ENCODE measurements at regions not wholly inside any gene's neighbourhood (a gene's known extent, or its start where the extent isn't known, plus 50 kb on each side); places are given as distances from the start of the nearest gene placed in this dataset.

DNA sequence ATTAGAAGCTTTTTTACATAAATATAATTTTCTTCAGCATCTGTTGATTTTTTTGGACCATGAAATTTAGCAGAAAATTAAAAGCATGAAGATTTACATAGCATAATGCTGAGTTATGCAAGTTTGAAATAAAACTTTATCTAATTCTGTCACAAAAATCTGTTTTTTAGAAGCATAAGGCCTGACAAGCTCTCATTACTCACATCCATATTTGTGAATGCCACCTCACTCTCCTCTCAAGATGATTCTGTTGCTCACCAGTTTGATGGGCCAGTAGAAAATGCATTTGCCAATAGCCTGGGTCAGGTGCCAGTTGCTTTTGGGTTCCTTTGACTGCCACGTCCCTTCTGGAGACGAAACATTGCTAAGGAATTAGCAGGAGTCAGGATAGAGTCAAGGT is 181.5 kb upstream of the ATP2B1 start:
- FAIRE-seq (no peak), DNase-seq (ENCODE audit: low read depth) (no peak)
- H3K9ac ChIP-seq (ENCODE audit: low read length): no peak overlapping the region
- H2AFZ ChIP-seq (ENCODE audit: low read depth, low read length): no peak overlapping the region
- H3K27me3 ChIP-seq (ENCODE audit: insufficient read depth, low read length): no peaks in the 10 kb centered on the region
- H3K27ac Mint-ChIP-seq (ENCODE audit: unreplicated experiment): no peak overlapping the region
- no peak overlapping the region for H3K4me3 Mint-ChIP-seq (ENCODE audit: unreplicated experiment)
- H3K9me3 ChIP-seq (ENCODE audit: insufficient read depth, low read depth, low read length): no peaks in the 10 kb centered on the region
- no peaks in the 10 kb centered on the region for H3K36me3 Mint-ChIP-seq (ENCODE audit: low read depth, unreplicated experiment)
- H3K4me1 Mint-ChIP-seq (ENCODE audit: low read depth, unreplicated experiment): peaks cover 7% of the 10 kb centered on the region
- H3K4me2 ChIP-seq (ENCODE audit: low read length): no peak overlapping the region
- no peak overlapping the region for H3K27ac ChIP-seq (ENCODE audit: low read depth, low read length)
- no peak for TF ChIP-seq EZH2 (IDR thresholded peaks at IDR 0.05; ENCODE audit: insufficient read depth, low read length)
- TF ChIP-seq, protein P1, sequence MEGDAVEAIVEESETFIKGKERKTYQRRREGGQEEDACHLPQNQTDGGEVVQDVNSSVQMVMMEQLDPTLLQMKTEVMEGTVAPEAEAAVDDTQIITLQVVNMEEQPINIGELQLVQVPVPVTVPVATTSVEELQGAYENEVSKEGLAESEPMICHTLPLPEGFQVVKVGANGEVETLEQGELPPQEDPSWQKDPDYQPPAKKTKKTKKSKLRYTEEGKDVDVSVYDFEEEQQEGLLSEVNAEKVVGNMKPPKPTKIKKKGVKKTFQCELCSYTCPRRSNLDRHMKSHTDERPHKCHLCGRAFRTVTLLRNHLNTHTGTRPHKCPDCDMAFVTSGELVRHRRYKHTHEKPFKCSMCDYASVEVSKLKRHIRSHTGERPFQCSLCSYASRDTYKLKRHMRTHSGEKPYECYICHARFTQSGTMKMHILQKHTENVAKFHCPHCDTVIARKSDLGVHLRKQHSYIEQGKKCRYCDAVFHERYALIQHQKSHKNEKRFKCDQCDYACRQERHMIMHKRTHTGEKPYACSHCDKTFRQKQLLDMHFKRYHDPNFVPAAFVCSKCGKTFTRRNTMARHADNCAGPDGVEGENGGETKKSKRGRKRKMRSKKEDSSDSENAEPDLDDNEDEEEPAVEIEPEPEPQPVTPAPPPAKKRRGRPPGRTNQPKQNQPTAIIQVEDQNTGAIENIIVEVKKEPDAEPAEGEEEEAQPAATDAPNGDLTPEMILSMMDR (IDR thresholded peaks at IDR 0.05; ENCODE audit: insufficient read depth, low read depth, low read length): no peak
- peaks cover 5% of the 10 kb centered on the region for H3K9me3 Mint-ChIP-seq (ENCODE audit: unreplicated experiment)
- H3K4me3 ChIP-seq (ENCODE audit: insufficient read depth, low read depth, low read length): no peak overlapping the region
- peaks cover 6% of the 10 kb centered on the region for H3K4me1 ChIP-seq (ENCODE audit: insufficient read depth, low read length)
- H3K79me2 ChIP-seq (ENCODE audit: insufficient read depth, low read length): no peaks in the 10 kb centered on the region
- no peaks in the 10 kb centered on the region for H3K36me3 ChIP-seq (ENCODE audit: insufficient read depth, low read length)
- no peaks in the 10 kb centered on the region for H3K27me3 Mint-ChIP-seq (ENCODE audit: low read depth, unreplicated experiment)
- H4K20me1 ChIP-seq (ENCODE audit: insufficient read depth, low read length): no peaks in the 10 kb centered on the region

DNA sequence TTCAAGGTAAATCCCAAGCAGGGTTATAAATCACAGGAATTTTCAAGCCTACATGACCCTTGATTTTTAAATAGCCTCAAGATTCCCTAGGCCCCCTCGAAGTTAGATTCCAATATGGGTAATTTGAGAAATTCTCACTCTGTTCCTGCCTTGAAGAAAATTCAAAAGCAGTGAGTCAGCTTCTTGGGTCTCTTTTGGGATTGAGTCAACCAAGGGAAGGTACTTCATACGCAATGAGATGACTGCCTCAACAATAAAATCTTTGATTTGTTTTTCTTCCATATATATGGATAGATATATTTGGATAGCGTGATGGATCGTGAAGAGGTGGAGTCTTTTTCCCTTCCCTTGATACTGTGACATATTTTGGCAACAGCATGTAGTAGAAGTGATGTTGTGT is 180.4 kb upstream of the ATP2B1 start:
- FAIRE-seq: no peak
- no peaks in the 10 kb centered on the region for H4K20me1 ChIP-seq (ENCODE audit: insufficient read depth, low read length)

DNA sequence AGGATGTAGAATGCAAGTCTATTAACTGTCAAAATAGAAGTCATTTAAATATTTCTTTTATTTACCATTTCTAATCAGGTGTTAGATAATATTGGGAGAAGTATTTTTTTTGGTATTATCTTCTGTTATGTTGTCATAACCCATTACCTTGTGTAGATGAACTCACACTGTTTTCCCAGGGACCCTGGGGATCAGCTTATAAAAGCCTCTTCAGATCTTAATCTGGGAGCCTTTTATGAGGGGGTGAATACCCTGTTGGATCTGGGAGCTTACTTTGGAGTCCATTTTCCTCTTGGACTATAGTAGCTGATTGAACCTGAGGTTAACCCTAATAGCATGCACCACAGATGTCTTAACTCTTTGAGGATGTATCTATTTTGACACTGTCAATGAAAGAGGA is 176.3 kb upstream of the ATP2B1 start:
- Mint-ChIP-seq H3K4me3 (ENCODE audit: unreplicated experiment) (no peak overlapping the region), H3K4me1 (ENCODE audit: low read depth, unreplicated experiment) (peaks cover 16% of the 10 kb centered on the region), H3K27ac (ENCODE audit: unreplicated experiment) (no peak overlapping the region), H3K27me3 (ENCODE audit: low read depth, unreplicated experiment) (no peaks in the 10 kb centered on the region), H3K9me3 (ENCODE audit: unreplicated experiment) (no peaks in the 10 kb centered on the region), H3K36me3 (ENCODE audit: low read depth, unreplicated experiment) (no peaks in the 10 kb centered on the region)
- Histone ChIP-seq H4K20me1 (ENCODE audit: insufficient read depth, low read length) (no peaks in the 10 kb centered on the region), H3K9me3 (ENCODE audit: insufficient read depth, low read depth, low read length) (no peaks in the 10 kb centered on the region), H3K4me3 (ENCODE audit: insufficient read depth, low read depth, low read length) (no peak overlapping the region), H3K9ac (ENCODE audit: low read length) (no peak overlapping the region), H3K4me2 (ENCODE audit: low read length) (no peak overlapping the region), H3K27ac (ENCODE audit: low read depth, low read length) (no peak overlapping the region), H3K4me1 (ENCODE audit: insufficient read depth, low read length) (no peaks in the 10 kb centered on the region), H3K27me3 (ENCODE audit: insufficient read depth, low read length) (no peaks in the 10 kb centered on the region), H3K36me3 (ENCODE audit: insufficient read depth, low read length) (no peaks in the 10 kb centered on the region), H2AFZ (ENCODE audit: low read depth, low read length) (no peak overlapping the region), H3K79me2 (ENCODE audit: insufficient read depth, low read length) (no peaks in the 10 kb centered on the region)
- TF ChIP-seq EZH2 (IDR thresholded peaks at IDR 0.05; ENCODE audit: insufficient read depth, low read length): no peak
- TF ChIP-seq, protein P1 (IDR thresholded peaks at IDR 0.05; ENCODE audit: insufficient read depth, low read depth, low read length): no peak
- no peak for FAIRE-seq
- DNase-seq (ENCODE audit: low read depth): no peak

More for the DNA sequence above, 180.4 kb upstream of the ATP2B1 start:
- Mint-ChIP-seq H3K27ac (ENCODE audit: unreplicated experiment) (no peak overlapping the region), H3K4me3 (ENCODE audit: unreplicated experiment) (no peak overlapping the region), H3K4me1 (ENCODE audit: low read depth, unreplicated experiment) (peaks cover 5% of the 10 kb centered on the region), H3K9me3 (ENCODE audit: unreplicated experiment) (peaks cover 5% of the 10 kb centered on the region), H3K27me3 (ENCODE audit: low read depth, unreplicated experiment) (no peaks in the 10 kb centered on the region), H3K36me3 (ENCODE audit: low read depth, unreplicated experiment) (no peaks in the 10 kb centered on the region)
- Histone ChIP-seq H3K4me2 (ENCODE audit: low read length) (no peak overlapping the region), H3K9me3 (ENCODE audit: insufficient read depth, low read depth, low read length) (no peaks in the 10 kb centered on the region), H3K27me3 (ENCODE audit: insufficient read depth, low read length) (no peaks in the 10 kb centered on the region), H3K9ac (ENCODE audit: low read length) (no peak overlapping the region), H2AFZ (ENCODE audit: low read depth, low read length) (no peak overlapping the region), H3K27ac (ENCODE audit: low read depth, low read length) (no peak overlapping the region), H3K36me3 (ENCODE audit: insufficient read depth, low read length) (no peaks in the 10 kb centered on the region), H3K79me2 (ENCODE audit: insufficient read depth, low read length) (no peaks in the 10 kb centered on the region), H3K4me3 (ENCODE audit: insufficient read depth, low read depth, low read length) (no peak overlapping the region), H3K4me1 (ENCODE audit: insufficient read depth, low read length) (peaks cover 4% of the 10 kb centered on the region)
- TF ChIP-seq, protein P1 (IDR thresholded peaks at IDR 0.05; ENCODE audit: insufficient read depth, low read depth, low read length): no peak
- TF ChIP-seq EZH2 (IDR thresholded peaks at IDR 0.05; ENCODE audit: insufficient read depth, low read length): no peak
- DNase-seq (ENCODE audit: low read depth): peak; percentile 58
